CD4-positive, alpha-beta T cell treated with Interleukin-15 for 4 hours (primary cell): ENCODE measurements at regions not wholly inside any gene's neighbourhood (a gene's known extent, or its start where the extent isn't known, plus 50 kb on each side); places are given as distances from the start of the nearest gene placed in this dataset.
"Not testable (repeated sequence)": the region's sequence is repeated elsewhere in the genome, so short reads cannot be mapped to it uniquely, and the experiment has no call there.

ENCODE experiments used
- DNase-seq: peaks from one replicate; pipeline ENCODE4 v3.0.0-alpha.2; 2020; ENCODE audit warnings: low spot score

DNA sequence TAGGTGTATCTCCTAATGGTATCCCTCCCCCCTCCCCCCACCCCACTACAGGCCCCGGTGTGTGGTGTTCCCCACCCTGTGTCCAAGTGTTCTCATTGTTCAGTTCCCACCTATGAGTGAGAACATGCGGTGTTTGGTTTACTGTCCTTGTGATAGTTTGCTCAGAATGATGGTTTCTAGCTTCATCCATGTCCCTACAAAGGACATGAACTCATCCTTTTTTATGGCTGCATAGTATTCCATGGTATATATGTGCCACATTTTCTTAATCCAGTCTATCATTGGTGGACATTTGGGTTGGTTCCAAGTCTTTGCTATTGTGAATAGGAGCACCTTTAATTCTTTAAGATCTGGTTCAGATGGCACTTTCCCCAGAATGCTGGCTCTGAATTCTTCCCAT, 58.5 kb upstream of the PTGFRN start:
- not testable (repeated sequence) for DNase-seq

DNA sequence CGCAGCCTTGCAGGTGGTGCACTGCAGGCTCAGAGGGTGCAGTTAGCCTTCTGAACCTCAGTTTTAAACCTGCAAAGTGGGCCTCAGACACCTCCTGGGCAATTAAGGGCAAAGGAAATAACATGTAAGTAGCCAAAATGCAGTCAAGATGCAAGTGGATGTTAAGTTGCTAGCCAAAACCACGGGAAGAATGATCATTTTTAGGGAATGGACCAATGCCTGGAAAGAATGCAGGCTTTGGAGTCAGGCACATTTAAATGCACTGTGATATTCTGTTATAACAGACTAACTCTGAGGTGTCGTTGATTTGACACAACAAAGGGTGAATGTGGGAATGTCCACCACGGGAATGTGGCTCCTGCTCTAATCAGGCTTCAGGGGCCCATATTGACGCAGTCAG, 57.9 kb upstream of the PTGFRN start:
- no peak for DNase-seq

DNA sequence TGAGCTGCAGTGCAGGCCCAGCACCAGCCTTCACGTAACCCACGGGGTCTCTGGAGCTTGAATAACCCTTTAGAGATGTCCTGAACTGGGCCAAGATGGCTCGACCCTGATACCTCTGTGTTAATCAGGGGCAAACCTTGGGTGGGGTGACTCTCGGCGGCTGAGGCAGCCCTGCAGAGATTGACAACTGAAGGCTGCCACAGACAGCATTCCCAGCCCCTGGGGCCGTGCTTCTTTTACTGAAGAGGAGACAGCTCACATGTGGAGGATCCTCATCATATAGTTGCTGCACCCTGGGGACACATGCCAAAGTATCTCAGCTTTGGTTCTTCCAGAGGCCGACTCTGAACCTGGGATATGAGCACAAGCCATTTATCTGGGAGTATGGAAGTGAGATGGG, 57.3 kb upstream of the PTGFRN start:
- DNase-seq: no peak

DNA sequence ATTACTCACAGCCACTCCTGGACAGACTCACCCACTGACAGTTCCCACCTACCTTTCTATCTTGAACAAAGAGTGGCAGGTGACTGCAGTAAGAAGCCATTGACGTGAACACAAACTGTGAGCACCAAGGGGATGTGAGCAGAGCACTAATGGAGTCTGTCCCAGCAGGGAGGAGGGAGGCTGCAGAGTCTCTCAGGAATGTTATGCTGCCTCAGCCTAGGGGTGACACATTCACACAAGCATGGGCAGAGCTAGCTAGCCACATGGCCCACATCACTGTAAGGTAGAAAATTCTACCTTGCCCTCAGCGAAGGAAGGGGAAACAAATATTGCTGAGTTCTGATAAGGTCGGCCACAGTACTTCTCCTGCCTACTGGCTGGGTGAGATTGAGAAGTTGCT, 56.8 kb upstream of the PTGFRN start:
- DNase-seq: no peak

DNA sequence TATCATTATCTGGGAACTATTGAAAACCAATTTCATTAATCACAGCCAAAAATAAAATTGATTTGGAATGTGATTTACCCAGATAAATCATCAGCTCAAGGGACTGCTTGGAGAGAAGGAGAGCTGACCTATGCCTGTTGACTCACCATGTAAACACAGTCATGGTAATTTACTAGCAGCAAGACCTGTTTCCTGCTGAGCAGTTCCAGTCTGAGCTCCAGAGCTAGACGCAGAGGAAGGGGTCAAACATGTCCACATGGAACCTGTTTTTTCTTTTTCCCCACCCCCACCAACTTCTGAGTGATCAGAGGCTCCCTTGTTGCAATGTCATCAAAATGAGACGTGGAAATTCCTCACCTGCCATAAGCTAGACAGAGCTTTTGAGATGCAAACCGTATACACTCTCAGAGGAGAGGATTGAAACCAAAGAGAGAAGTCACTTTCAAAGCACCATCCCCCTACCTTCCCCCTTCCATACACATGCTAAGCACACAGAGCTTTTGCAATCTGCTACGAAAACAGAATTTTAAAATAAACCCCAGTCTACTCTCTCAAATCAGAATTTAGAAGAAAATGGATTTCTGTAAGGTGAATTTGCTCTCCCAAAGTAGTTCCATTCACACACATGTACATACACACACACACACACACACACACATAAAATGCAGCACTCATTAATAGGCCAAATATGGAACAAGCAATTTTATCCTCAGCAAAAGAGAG, 55.9 kb upstream of the PTGFRN start:
- DNase-seq: no peak

DNA sequence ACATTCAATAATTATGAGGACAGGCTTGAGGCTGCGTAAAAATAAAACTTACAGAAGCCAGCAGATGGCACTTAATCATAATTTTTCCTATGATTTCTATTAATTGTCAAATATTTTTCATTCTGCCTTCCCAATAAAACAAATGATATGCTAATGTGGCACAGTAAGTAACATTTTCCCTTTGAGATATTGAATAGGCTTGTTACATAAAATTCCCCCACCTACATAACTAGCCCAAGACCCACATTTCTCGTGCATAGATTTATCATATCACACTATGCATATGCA, 55.4 kb upstream of the PTGFRN start:
- DNase-seq: no peak

DNA sequence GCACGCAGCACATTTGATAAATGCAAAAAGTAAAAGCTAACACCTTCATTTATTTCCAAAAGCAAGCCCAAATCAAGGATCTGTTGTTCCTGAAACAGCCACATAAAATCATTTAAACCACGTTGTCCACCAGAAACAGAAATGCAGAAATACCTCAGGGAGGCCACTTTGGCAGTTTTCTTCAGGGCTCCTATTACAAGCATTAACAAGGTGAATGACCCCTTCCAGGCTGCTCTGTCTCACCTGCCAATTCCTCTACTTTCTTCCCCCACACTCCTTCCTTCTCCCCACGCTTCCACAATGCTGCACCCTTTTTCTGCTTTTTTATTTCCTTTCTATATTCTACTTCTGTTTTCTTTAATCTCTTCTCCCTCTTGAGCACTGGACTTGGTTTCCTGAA, 55.0 kb upstream of the PTGFRN start:
- no peak for DNase-seq

DNA sequence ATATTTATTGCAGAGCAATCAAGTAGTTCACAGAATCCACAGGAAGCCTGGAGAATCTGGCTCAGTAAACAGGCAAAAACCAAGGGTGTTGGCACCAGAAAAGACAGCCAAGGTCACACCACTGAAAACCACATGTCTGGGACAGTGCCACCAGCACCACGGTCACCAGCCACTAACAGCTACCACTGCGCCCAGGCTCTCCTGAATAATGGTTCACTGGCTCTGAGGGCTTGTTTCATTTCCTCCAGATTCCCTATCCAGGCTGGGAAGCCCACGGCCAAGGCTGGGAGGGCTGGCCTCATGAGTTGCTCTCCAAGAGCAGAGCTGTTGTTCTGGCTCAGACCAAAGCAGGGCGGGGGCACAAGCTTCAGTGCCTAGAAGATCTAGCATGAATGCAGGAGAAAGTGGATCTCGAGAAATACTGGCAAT, 54.5 kb upstream of the PTGFRN start:
- DNase-seq: no peak

DNA sequence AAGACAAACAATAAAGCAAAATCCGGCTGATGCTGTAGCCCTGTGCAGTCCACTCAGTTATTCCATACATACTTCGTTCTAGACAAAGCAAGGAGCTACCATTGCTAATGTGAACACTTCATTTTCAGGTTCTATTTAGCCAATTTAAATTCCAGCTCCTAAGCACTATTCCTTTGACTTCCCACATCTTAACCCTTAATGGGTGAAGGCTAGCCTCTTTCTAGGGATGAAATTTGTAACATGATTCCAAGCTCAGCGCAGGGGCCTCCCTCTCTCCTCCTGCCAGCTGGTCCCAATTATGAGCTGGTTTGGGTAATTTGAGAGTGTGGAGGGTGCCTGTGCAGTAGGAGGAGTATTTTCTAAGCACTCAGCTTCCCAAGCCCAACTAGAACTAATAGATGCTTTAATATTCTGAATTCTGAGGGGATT, 53.9 kb upstream of the PTGFRN start:
- no peak for DNase-seq

DNA sequence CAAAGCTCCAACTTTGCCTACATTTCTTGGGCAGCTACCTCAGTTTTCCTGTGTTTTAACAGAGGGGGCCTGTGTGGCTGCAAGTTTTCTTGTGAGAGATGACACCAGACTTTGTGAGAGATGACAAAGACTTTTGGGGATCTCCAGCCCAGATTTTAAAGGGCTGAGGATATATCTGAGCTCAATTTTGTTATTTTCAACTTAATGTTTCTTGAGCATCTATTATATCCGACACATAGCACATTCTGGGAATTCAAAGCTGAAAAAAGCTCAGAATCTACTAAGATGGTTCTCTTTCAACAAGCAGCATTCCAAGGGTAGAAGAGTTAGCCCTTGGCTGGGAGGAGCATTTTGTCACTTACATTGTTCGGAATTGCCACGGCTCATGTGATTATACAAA, 53.4 kb upstream of the PTGFRN start:
- no peak for DNase-seq

DNA sequence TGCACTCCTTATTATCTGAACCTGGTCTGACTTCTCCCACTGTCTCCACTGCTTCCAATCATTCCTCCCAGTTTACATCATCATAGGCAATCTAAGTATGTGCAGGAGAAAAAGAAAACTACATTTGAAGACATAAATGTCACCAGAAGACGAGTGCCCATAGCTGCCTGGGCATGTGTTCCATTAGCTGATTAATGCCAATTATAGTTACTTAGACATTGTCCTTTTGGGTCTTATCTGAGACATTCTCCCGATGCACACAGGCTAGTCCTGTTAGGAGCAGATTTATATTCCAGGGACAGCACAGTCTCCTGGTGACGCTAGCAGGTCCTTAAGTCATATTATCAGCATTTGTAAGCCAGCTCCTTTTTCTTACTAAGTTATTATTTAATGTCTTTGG, 52.6 kb upstream of the PTGFRN start:
- no peak for DNase-seq
